DND-41 (cell line): ENCODE measurements at regions not wholly inside any gene's neighbourhood (a gene's known extent, or its start where the extent isn't known, plus 50 kb on each side); places are given as distances from the start of the nearest gene placed in this dataset.

Experiments used
- EZH2 ChIP-seq: IDR thresholded peaks from 3 replicates; pipeline ENCODE4 v1.6.1; 2012; ENCODE audit warnings: borderline replicate concordance, low read depth, mild to moderate bottlenecking, moderate library complexity, low read length, inconsistent platforms; ENCODE audit not compliant: severe bottlenecking
- TF ChIP-seq, protein P1 (sequence below): IDR thresholded peaks from 2 replicates; pipeline ENCODE4 v1.5.1; 2012; ENCODE audit warnings: borderline replicate concordance, low read length, moderate library complexity, mild to moderate bottlenecking; ENCODE audit not compliant: poor library complexity, severe bottlenecking; ENCODE audit errors: extremely low read depth

DNA sequence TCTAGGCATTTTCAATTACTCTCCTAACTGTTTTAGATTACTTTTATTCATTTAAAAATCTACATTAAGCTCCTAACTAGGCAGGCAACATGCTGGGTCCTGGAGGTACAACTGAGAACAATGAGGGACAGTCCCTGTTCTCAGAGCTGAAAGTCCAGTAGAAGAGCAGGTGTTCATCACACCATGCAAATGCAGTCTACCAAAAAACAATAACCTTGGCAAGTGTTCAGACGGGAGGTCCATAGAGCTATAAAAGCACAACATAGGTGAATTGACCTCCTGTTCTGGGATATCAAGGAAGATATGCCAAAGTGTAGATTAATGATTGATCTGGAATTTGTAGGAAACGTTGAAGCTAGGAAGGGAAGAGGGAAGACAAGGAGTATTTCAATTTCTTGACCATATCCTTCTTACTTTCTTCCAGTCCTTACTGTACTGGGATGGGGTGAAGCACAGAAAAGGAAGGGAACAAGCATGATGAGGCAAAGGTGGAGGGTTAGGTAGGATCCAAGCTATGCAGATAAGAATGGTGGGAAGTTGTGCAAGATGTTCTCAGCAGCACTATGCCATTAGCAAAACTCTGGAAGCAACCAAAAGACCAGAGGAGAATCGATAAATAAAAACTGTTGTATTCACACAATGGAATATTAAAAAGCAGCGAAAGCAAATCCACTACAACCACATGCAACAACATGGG is 485.7 kb upstream of the JARID2 start:
- TF ChIP-seq, protein P1, sequence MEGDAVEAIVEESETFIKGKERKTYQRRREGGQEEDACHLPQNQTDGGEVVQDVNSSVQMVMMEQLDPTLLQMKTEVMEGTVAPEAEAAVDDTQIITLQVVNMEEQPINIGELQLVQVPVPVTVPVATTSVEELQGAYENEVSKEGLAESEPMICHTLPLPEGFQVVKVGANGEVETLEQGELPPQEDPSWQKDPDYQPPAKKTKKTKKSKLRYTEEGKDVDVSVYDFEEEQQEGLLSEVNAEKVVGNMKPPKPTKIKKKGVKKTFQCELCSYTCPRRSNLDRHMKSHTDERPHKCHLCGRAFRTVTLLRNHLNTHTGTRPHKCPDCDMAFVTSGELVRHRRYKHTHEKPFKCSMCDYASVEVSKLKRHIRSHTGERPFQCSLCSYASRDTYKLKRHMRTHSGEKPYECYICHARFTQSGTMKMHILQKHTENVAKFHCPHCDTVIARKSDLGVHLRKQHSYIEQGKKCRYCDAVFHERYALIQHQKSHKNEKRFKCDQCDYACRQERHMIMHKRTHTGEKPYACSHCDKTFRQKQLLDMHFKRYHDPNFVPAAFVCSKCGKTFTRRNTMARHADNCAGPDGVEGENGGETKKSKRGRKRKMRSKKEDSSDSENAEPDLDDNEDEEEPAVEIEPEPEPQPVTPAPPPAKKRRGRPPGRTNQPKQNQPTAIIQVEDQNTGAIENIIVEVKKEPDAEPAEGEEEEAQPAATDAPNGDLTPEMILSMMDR: no peak
- TF ChIP-seq EZH2: no peak
